HepG2 (cell line): ENCODE measurements at regions not wholly inside any gene's neighbourhood (a gene's known extent, or its start where the extent isn't known, plus 50 kb on each side); places are given as distances from the start of the nearest gene placed in this dataset.

Source experiments
- ATAC-seq: fragments of 200-7000 bp; cut with Tn5 transposase; 3 replicates; pipeline ENCODE4 v1.9.1; 2020; ENCODE audit warnings: mild to moderate bottlenecking, moderate library complexity
- BruUV-seq: library from RNA; stranded (reverse); fragments of 400-500 nt; replicated peaks from 2 replicates; lab custom pipeline; 2021; lab: Mats Ljungman, UMichigan
- CTCF ChIA-PET: fragments of 300-600 bp; formaldehyde crosslinking; extraction: SDS; loops from one replicate; lab custom pipeline; 2021; ENCODE audit warnings: low total read pairs, inconsistent platforms, low intra/inter-chr PET ratio; lab: Yijun Ruan, JAX
- POLR2A ChIA-PET: fragments of 350-600 bp; sonication (Branson Sonifier 250); formaldehyde crosslinking; loops from one replicate; lab custom pipeline; 2020; ENCODE audit warnings: antibody characterized with exemption, inconsistent platforms; lab: Yijun Ruan, JAX
- DNase-seq: peaks from one replicate; pipeline ENCODE4 v3.0.0-alpha.2; 2015; ENCODE audit warnings: low spot score
- FAIRE-seq: peaks from 3 replicates; lab custom pipeline; 2011; peaks lifted over from hg19 to GRCh38; lab: Jason Lieb, UNC
- H2AFZ ChIP-seq: one replicate; pipeline ENCODE4 v1.6.1; 2011; ENCODE audit warnings: low read length, inconsistent platforms
- H3K27ac ChIP-seq: fragments of 300-600 bp; 3 replicates; pipeline ENCODE4 v1.8.0; 2011; ENCODE audit warnings: mixed run types, mild to moderate bottlenecking, mixed read lengths, low read length, inconsistent platforms; ENCODE audit not compliant: insufficient read depth; ENCODE audit errors: extremely low read length
- H3K27me3 ChIP-seq, 2 experiments: fragments of 200-600 bp in 1 of 2; 2 replicates in 1 of 2; 3 replicates in 1 of 2; pipeline versions ENCODE4 v1.6.0 to v1.8.0; 2011; ENCODE audit warnings: low read length in 2 of 2, mild to moderate bottlenecking in 2 of 2, moderate library complexity in 2 of 2, inconsistent platforms in 1 of 2; ENCODE audit not compliant: insufficient read depth in 2 of 2, control insufficient read depth in 1 of 2
- H3K36me3 ChIP-seq, 2 experiments: fragments of 200-600 bp in 1 of 2; replicated peaks in 1 of 2; 2 replicates in 1 of 2; 3 replicates in 1 of 2; pipeline versions ENCODE4 v1.5.1 to v1.8.0; 2011; ENCODE audit warnings: low read length in 2 of 2, inconsistent platforms in 1 of 2; ENCODE audit not compliant: insufficient read depth in 2 of 2, control insufficient read depth in 1 of 2
- H3K4me1 ChIP-seq: 2 replicates; pipeline ENCODE4 v1.5.1; 2012; ENCODE audit warnings: low read length, inconsistent platforms; ENCODE audit not compliant: insufficient read depth
- H3K4me2 ChIP-seq: 2 replicates; pipeline ENCODE4 v1.6.0; 2011; ENCODE audit warnings: low read depth, low read length, inconsistent platforms
- H3K4me3 ChIP-seq, 3 experiments: fragments of 200-600 bp in 1 of 3; sonication (generic), shearing (Covaris generic) in 1 of 3; replicated peaks in 1 of 3; 2 replicates each; pipeline ENCODE4 v1.5.1; 2011 to 2016; ENCODE audit warnings: low read length in 3 of 3, inconsistent platforms in 2 of 3, low read depth in 2 of 3, mild to moderate bottlenecking in 2 of 3, control low read depth in 1 of 3, mixed read lengths in 1 of 3; ENCODE audit not compliant: insufficient read depth in 1 of 3
- H3K79me2 ChIP-seq: one replicate; pipeline ENCODE4 v1.6.1; 2011; ENCODE audit warnings: low read length, inconsistent platforms; ENCODE audit not compliant: insufficient read depth
- H3K9ac ChIP-seq: 2 replicates; pipeline ENCODE4 v1.6.0; 2011; ENCODE audit warnings: mild to moderate bottlenecking, low read depth, low read length, inconsistent platforms; ENCODE audit not compliant: insufficient read depth
- H3K9me3 ChIP-seq: 2 replicates; pipeline ENCODE4 v1.5.1; 2012; ENCODE audit warnings: mild to moderate bottlenecking, low read length
- H4K20me1 ChIP-seq: 2 replicates; pipeline ENCODE4 v1.6.0; 2011; ENCODE audit warnings: inconsistent platforms, mild to moderate bottlenecking, low read length, moderate library complexity; ENCODE audit not compliant: insufficient read depth
- HOXD1 ChIP-seq: sonication (generic); formaldehyde crosslinking; IDR thresholded peaks from 2 replicates; pipeline ENCODE4 v1.5.0; 2020; ENCODE audit warnings: missing genetic modification reagents
- MEIS1 ChIP-seq: sonication (generic); formaldehyde crosslinking; IDR thresholded peaks from 2 replicates; pipeline ENCODE4 v1.9.0; 2021; ENCODE audit warnings: mild to moderate bottlenecking, missing genetic modification reagents, moderate library complexity, borderline replicate concordance
- PLRG1 ChIP-seq: fragments of 450-650 bp; conservative IDR thresholded peaks from 2 replicates; pipeline ENCODE4 v1.6.1; 2016
- ZKSCAN8 ChIP-seq: IDR thresholded peaks from 2 replicates; pipeline ENCODE4 v1.6.1; 2016; ENCODE audit warnings: borderline replicate concordance, missing genetic modification reagents, missing compliant biosample characterization
- WGBS: methylation state at CpG from one replicate; pipeline ENCODE4 v1.1.6; 2017; ENCODE audit warnings: low lambda C conversion rate; 5-methylcytosine and 5-hydroxymethylcytosine counted together
- in situ Hi-C: cut with HindIII; loops from 2 replicates; pipeline ENCODE4 v1.10.0; 2017; ENCODE audit warnings: low pct_unique_long_range_greater_than_20kb; ENCODE audit not compliant: extremely low pct_ligation_motif_present
- intact Hi-C: fragments of 100-400 bp; cut with micrococcal nuclease; formaldehyde crosslinking; loops from one replicate; pipeline ENCODE4 v1.10.0; 2022; ENCODE audit not compliant: unreplicated experiment
- TF ChIP-seq, protein P1 (sequence below): sonication (generic); formaldehyde crosslinking; IDR thresholded peaks from 2 replicates; pipeline ENCODE4 v1.5.0; 2020; ENCODE audit warnings: mild to moderate bottlenecking, missing genetic modification reagents, borderline replicate concordance
- TF ChIP-seq, protein P2 (sequence below): sonication (generic); formaldehyde crosslinking; IDR thresholded peaks from 2 replicates; pipeline ENCODE4 v1.9.0; 2022; ENCODE audit warnings: low read depth, missing genetic modification reagents
- TF ChIP-seq, protein P3 (sequence below): sonication (generic); formaldehyde crosslinking; IDR thresholded peaks from 2 replicates; pipeline ENCODE4 v1.5.1; 2020; ENCODE audit warnings: mild to moderate bottlenecking, missing genetic modification reagents, moderate library complexity
- TF ChIP-seq, protein P4 (sequence below): sonication (generic); formaldehyde crosslinking; IDR thresholded peaks from one replicate; pipeline ENCODE4 v1.5.1; 2020; ENCODE audit warnings: mild to moderate bottlenecking, missing genetic modification reagents; ENCODE audit errors: not compliant biosample characterization

DNA sequence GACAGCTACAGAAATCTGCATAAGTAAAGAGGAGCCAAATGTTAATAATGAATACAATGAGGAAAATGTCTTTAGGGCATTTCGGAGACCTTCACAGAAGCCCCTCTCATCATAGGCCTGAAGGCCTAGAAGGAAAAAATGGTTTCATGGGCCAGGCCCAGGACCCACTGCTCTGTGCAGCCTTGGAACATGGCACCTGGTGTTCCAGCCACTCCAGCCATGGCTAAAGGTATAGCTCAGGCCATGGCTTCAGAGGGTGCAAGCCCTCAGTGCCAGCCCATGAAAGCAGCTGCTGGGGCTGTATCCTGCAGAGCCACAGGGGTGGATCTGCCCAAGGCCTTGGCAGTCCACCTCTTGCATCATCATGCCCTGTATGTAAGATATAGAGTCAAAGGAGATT is 261.1 kb downstream of the SNCA start:
- H3K79me2 ChIP-seq: no peaks in the 10 kb centered on the region
- no peak overlapping the region for H3K4me3 ChIP-seq
- 0% methylated on average over 1 of the region's 1 CpG for WGBS
- FAIRE-seq: no peak
- no peak overlapping the region for H2AFZ ChIP-seq
- no peak overlapping the region for H3K27ac ChIP-seq
- ChIA-PET POLR2A (no interaction called here), CTCF (no interaction called here)
- intact Hi-C loops (no loop called here), in situ Hi-C loops (no loop called here)
- H4K20me1 ChIP-seq: no peaks in the 10 kb centered on the region
- H3K9ac ChIP-seq: no peak overlapping the region
- H3K36me3 ChIP-seq: no peaks in the 10 kb centered on the region
- H3K4me2 ChIP-seq: no peak overlapping the region
- no peaks in the 10 kb centered on the region for H3K9me3 ChIP-seq
- BruUV-seq: no TSS peak
- no peaks in the 10 kb centered on the region for H3K27me3 ChIP-seq
- no peaks in the 10 kb centered on the region for H3K4me1 ChIP-seq
- ATAC-seq: no peak
- no peak for DNase-seq
- TF ChIP-seq, protein P1, sequence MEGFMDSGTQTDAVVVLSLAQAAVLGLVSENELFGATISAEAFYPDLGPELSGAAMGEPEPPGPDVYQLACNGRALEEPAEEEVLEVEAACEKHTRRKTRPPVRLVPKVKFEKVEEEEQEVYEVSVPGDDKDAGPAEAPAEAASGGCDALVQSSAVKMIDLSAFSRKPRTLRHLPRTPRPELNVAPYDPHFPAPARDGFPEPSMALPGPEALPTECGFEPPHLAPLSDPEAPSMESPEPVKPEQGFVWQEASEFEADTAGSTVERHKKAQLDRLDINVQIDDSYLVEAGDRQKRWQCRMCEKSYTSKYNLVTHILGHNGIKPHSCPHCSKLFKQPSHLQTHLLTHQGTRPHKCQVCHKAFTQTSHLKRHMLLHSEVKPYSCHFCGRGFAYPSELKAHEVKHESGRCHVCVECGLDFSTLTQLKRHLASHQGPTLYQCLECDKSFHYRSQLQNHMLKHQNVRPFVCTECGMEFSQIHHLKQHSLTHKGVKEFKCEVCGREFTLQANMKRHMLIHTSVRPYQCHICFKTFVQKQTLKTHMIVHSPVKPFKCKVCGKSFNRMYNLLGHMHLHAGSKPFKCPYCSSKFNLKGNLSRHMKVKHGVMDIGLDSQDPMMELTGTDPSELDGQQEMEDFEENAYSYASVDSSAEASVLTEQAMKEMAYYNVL (CRISPR knock-in tag): no peak
- no peak for TF ChIP-seq PLRG1
- no peak for TF ChIP-seq ZKSCAN8
- TF ChIP-seq, protein P2, sequence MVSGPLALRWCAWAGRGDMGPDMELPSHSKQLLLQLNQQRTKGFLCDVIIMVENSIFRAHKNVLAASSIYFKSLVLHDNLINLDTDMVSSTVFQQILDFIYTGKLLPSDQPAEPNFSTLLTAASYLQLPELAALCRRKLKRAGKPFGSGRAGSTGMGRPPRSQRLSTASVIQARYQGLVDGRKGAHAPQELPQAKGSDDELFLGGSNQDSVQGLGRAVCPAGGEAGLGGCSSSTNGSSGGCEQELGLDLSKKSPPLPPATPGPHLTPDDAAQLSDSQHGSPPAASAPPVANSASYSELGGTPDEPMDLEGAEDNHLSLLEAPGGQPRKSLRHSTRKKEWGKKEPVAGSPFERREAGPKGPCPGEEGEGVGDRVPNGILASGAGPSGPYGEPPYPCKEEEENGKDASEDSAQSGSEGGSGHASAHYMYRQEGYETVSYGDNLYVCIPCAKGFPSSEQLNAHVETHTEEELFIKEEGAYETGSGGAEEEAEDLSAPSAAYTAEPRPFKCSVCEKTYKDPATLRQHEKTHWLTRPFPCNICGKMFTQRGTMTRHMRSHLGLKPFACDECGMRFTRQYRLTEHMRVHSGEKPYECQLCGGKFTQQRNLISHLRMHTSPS (CRISPR knock-in tag): no peak
- no peak for TF ChIP-seq MEIS1
- TF ChIP-seq HOXD1: no peak
- TF ChIP-seq, protein P3, sequence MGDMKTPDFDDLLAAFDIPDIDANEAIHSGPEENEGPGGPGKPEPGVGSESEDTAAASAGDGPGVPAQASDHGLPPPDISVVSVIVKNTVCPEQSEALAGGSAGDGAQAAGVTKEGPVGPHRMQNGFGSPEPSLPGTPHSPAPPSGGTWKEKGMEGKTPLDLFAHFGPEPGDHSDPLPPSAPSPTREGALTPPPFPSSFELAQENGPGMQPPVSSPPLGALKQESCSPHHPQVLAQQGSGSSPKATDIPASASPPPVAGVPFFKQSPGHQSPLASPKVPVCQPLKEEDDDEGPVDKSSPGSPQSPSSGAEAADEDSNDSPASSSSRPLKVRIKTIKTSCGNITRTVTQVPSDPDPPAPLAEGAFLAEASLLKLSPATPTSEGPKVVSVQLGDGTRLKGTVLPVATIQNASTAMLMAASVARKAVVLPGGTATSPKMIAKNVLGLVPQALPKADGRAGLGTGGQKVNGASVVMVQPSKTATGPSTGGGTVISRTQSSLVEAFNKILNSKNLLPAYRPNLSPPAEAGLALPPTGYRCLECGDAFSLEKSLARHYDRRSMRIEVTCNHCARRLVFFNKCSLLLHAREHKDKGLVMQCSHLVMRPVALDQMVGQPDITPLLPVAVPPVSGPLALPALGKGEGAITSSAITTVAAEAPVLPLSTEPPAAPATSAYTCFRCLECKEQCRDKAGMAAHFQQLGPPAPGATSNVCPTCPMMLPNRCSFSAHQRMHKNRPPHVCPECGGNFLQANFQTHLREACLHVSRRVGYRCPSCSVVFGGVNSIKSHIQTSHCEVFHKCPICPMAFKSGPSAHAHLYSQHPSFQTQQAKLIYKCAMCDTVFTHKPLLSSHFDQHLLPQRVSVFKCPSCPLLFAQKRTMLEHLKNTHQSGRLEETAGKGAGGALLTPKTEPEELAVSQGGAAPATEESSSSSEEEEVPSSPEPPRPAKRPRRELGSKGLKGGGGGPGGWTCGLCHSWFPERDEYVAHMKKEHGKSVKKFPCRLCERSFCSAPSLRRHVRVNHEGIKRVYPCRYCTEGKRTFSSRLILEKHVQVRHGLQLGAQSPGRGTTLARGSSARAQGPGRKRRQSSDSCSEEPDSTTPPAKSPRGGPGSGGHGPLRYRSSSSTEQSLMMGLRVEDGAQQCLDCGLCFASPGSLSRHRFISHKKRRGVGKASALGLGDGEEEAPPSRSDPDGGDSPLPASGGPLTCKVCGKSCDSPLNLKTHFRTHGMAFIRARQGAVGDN: no peak
- TF ChIP-seq, protein P4, sequence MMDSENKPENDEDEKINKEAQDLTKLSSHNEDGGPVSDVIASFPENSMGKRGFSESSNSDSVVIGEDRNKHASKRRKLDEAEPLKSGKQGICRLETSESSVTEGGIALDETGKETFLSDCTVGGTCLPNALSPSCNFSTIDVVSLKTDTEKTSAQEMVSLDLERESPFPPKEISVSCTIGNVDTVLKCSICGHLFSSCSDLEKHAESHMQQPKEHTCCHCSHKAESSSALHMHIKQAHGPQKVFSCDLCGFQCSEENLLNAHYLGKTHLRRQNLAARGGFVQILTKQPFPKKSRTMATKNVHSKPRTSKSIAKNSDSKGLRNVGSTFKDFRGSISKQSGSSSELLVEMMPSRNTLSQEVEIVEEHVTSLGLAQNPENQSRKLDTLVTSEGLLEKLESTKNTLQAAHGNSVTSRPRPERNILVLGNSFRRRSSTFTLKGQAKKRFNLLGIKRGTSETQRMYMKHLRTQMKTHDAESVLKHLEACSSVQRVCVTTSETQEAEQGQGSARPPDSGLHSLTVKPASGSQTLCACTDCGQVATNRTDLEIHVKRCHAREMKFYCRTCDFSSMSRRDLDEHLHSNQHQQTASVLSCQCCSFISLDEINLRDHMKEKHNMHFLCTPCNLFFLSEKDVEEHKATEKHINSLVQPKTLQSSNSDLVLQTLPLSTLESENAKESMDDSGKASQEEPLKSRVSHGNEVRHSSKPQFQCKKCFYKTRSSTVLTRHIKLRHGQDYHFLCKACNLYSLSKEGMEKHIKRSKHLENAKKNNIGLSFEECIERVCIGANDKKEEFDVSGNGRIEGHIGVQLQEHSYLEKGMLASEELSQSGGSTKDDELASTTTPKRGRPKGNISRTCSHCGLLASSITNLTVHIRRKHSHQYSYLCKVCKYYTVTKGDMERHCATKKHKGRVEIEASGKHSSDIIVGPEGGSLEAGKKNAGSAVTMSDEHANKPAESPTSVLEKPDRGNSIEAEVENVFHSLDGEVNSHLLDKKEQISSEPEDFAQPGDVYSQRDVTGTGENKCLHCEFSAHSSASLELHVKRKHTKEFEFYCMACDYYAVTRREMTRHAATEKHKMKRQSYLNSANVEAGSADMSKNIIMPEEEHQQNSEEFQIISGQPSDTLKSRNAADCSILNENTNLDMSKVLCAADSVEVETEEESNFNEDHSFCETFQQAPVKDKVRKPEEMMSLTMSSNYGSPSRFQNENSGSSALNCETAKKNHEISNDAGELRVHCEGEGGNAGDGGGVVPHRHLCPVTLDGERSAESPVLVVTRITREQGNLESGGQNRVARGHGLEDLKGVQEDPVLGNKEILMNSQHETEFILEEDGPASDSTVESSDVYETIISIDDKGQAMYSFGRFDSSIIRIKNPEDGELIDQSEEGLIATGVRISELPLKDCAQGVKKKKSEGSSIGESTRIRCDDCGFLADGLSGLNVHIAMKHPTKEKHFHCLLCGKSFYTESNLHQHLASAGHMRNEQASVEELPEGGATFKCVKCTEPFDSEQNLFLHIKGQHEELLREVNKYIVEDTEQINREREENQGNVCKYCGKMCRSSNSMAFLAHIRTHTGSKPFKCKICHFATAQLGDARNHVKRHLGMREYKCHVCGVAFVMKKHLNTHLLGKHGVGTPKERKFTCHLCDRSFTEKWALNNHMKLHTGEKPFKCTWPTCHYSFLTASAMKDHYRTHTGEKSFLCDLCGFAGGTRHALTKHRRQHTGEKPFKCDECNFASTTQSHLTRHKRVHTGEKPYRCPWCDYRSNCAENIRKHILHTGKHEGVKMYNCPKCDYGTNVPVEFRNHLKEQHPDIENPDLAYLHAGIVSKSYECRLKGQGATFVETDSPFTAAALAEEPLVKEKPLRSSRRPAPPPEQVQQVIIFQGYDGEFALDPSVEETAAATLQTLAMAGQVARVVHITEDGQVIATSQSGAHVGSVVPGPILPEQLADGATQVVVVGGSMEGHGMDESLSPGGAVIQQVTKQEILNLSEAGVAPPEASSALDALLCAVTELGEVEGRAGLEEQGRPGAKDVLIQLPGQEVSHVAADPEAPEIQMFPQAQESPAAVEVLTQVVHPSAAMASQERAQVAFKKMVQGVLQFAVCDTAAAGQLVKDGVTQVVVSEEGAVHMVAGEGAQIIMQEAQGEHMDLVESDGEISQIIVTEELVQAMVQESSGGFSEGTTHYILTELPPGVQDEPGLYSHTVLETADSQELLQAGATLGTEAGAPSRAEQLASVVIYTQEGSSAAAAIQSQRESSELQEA (CRISPR knock-in tag): no peak
